HL-60 (cell line): ENCODE measurements at regions not wholly inside any gene's neighbourhood (a gene's known extent, or its start where the extent isn't known, plus 50 kb on each side); places are given as distances from the start of the nearest gene placed in this dataset.

ENCODE experiments used
- DNase-seq, 2 experiments: peaks; one replicate each; pipeline ENCODE4 v3.0.0-alpha.2; 2010 to 2020; ENCODE audit warnings: low read depth in 1 of 2, low spot score in 1 of 2
- H3K27ac ChIP-seq: fragments of 250-450 bp; sonication (Bioruptor Pico); replicated peaks from 2 replicates; pipeline ENCODE4 v1.5.1; 2020; ENCODE audit warnings: mild to moderate bottlenecking, moderate library complexity
- H3K27me3 ChIP-seq: fragments of 250-450 bp; sonication (Bioruptor Pico); 2 replicates; pipeline ENCODE4 v1.5.1; 2021; ENCODE audit warnings: mild to moderate bottlenecking, moderate library complexity; ENCODE audit not compliant: insufficient read depth, poor library complexity, severe bottlenecking
- H3K4me3 ChIP-seq: replicated peaks from 2 replicates; pipeline ENCODE4 v1.5.1; 2011; ENCODE audit warnings: mild to moderate bottlenecking, control low read depth, low read length; ENCODE audit not compliant: insufficient read depth
- GABPA ChIP-seq: IDR thresholded peaks from 2 replicates; pipeline ENCODE4 v1.6.1; 2012; ENCODE audit warnings: low read depth
- POLR2AphosphoS5 ChIP-seq: IDR thresholded peaks from 2 replicates; pipeline ENCODE4 v1.6.1; 2012; ENCODE audit warnings: low read depth
- SPI1 ChIP-seq: IDR thresholded peaks from 2 replicates; pipeline ENCODE4 v1.6.1; 2012; ENCODE audit warnings: low read depth, mild to moderate bottlenecking, borderline replicate concordance
- TF ChIP-seq, protein P1 (sequence below): IDR thresholded peaks from one replicate; pipeline ENCODE4 v1.5.1; 2011; ENCODE audit warnings: low read length, control low read depth, inconsistent platforms; ENCODE audit not compliant: insufficient read depth
- TF ChIP-seq, protein P2 (sequence below): IDR thresholded peaks from 2 replicates; pipeline ENCODE4 v1.6.1; 2012; ENCODE audit warnings: low read depth; ENCODE audit not compliant: insufficient replicate concordance

DNA sequence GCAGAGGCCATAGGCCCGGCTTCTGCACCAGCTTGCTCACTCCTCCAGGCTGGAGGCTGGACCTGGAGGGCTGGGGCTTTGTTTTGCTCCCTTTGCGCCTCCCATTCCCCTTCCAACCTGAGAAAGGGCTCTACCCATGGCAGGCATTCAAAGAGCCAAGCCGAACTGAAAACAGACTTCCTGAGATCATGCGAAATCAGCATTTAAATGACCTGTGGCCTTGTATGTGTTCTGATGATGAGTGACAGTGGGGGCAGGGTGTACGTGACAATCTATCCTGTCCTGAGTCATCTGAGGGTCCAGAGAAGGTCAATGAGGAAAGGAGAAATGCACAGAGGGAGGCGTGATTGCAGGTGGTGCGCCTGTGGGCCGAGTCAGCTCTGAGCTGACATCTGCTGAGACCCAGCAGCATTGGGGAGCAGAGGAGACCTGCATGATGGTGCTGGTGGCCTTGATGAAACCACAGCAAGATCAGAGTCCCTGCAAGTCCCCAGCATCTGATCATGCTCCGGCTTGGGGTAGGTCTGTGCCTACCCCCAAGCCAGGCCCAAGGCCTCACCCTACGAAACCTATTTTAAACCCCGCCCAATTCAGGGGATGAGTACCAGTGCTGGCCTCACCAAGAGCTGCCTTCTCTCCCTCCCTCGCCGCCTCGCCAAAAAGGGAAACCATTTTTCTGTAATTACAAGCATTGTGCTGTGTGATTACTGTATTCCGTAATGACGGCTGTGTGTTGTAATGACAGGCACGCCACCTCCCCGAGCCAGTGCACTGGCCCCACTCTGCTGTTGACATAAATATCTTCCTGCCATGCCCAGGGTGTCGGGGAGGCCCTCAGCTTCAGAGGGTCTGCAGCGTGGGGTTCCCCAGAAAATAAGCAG lies 95.2 kb upstream of the ANO1 start:
- Histone ChIP-seq H3K27ac (no peak overlapping the region), H3K27me3 (peaks cover 34% of the 10 kb centered on the region), H3K4me3 (no peak overlapping the region)
- DNase-seq, result no peak
- TF ChIP-seq, protein P1, sequence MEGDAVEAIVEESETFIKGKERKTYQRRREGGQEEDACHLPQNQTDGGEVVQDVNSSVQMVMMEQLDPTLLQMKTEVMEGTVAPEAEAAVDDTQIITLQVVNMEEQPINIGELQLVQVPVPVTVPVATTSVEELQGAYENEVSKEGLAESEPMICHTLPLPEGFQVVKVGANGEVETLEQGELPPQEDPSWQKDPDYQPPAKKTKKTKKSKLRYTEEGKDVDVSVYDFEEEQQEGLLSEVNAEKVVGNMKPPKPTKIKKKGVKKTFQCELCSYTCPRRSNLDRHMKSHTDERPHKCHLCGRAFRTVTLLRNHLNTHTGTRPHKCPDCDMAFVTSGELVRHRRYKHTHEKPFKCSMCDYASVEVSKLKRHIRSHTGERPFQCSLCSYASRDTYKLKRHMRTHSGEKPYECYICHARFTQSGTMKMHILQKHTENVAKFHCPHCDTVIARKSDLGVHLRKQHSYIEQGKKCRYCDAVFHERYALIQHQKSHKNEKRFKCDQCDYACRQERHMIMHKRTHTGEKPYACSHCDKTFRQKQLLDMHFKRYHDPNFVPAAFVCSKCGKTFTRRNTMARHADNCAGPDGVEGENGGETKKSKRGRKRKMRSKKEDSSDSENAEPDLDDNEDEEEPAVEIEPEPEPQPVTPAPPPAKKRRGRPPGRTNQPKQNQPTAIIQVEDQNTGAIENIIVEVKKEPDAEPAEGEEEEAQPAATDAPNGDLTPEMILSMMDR, result no peak
- TF ChIP-seq GABPA, result no peak
- TF ChIP-seq SPI1, result no peak
- TF ChIP-seq POLR2AphosphoS5, result no peak
- TF ChIP-seq, protein P2, sequence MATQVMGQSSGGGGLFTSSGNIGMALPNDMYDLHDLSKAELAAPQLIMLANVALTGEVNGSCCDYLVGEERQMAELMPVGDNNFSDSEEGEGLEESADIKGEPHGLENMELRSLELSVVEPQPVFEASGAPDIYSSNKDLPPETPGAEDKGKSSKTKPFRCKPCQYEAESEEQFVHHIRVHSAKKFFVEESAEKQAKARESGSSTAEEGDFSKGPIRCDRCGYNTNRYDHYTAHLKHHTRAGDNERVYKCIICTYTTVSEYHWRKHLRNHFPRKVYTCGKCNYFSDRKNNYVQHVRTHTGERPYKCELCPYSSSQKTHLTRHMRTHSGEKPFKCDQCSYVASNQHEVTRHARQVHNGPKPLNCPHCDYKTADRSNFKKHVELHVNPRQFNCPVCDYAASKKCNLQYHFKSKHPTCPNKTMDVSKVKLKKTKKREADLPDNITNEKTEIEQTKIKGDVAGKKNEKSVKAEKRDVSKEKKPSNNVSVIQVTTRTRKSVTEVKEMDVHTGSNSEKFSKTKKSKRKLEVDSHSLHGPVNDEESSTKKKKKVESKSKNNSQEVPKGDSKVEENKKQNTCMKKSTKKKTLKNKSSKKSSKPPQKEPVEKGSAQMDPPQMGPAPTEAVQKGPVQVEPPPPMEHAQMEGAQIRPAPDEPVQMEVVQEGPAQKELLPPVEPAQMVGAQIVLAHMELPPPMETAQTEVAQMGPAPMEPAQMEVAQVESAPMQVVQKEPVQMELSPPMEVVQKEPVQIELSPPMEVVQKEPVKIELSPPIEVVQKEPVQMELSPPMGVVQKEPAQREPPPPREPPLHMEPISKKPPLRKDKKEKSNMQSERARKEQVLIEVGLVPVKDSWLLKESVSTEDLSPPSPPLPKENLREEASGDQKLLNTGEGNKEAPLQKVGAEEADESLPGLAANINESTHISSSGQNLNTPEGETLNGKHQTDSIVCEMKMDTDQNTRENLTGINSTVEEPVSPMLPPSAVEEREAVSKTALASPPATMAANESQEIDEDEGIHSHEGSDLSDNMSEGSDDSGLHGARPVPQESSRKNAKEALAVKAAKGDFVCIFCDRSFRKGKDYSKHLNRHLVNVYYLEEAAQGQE, result no peak

DNA sequence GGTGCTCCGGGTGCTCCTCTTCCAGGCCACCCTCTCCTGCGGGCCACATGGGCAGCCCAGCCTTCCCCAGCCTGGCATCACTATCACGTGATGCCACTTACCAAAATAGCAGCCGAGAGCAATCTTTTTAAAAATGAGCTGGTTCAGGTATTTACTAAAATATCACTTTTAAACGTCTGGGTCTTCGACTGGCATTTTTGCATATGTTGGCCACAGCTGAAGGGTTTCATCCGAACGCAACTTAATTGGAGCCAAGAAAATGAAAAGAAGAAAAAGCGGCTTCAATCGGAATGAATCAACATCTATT lies 94.6 kb upstream of the ANO1 start:
- TF ChIP-seq SPI1 (no peak), GABPA (no peak), POLR2AphosphoS5 (no peak)
- TF ChIP-seq, protein P1, result no peak
- TF ChIP-seq, protein P2, result no peak
- peaks cover 38% of the 10 kb centered on the region for H3K27me3 ChIP-seq
- H3K27ac ChIP-seq, result no peak overlapping the region
- H3K4me3 ChIP-seq, result no peak overlapping the region
- no peak for DNase-seq

DNA sequence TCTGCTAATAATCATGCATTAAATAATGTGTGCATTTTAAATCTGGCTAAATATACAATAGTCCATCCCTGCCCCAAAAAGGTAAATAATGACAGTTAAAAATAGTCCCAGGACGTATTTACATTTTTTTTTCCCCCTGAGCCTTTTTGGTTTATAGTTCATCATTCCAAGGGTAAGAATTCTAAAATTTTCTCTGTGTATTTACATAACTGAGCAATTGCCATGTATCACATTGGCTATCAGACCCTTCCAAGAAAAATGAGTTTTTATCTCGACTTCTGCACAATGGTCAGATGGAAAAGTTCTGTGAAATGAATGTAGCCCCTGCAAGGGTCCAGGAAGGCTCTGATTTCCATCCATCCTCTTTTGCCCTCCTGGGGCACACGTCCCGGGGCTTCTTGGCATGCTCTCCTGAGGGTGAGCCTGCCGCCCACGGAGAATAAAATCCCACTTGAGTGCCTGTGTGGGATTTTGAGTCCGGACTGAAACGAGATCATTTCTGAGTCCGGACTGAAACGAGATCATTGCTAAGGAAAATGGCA lies 94.1 kb upstream of the ANO1 start:
- no peak overlapping the region for H3K4me3 ChIP-seq
- H3K27me3 ChIP-seq, result peaks cover 42% of the 10 kb centered on the region
- TF ChIP-seq POLR2AphosphoS5 (no peak), SPI1 (no peak), GABPA (no peak)
- TF ChIP-seq, protein P1, result no peak
- TF ChIP-seq, protein P2, result no peak
- H3K27ac ChIP-seq, result no peak overlapping the region
- DNase-seq, result no peak
